ENCODE measurements at regions not wholly inside any gene's neighbourhood (a gene's known extent, or its start where the extent isn't known, plus 50 kb on each side); places are given as distances from the start of the nearest gene placed in this dataset.

DNA sequence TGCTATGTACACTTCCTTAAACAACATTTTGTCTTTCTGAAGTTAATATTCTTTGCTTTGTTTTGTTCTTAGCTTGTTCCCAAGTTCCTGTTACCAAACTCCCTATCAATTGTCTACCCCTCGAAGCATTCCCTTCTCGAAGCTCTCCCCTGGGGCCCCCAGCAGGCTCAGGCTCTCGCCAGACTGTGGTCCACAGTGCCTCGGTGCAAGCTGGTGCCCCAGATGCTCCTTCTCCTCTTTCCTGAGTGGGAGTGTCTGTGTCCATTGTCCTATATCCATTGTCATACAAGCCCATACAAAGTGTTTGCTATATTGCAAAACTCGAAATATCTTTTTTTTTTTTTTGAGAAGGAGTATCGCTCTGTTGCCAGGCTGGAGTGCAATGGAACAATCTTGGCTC, 51.7 kb upstream of the RTL6 start:
- ATAC-seq: no peak

DNA sequence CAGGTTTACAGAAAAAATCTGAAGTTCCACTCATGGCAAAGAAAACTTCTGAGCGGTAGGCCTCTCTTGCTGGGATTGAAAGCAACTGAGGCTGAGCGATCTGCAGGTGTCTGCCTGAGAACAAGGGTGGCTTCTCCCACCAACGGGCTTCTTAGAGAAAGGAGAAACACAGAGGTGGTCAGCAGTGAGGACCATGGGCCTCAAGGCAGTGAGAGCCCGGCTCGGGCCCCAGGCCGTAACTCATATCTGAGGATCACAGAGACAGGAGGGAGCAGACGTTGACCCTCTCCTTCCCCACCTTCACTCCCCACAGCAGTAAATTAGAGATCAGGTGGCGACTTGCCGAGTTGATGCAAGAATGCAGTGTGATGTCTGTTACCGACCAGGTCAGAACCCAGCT, 50.9 kb upstream of the RTL6 start:
- no peak for ATAC-seq
